ENCODE measurements at regions not wholly inside any gene's neighbourhood (a gene's known extent, or its start where the extent isn't known, plus 50 kb on each side); places are given as distances from the start of the nearest gene placed in this dataset.

DNA sequence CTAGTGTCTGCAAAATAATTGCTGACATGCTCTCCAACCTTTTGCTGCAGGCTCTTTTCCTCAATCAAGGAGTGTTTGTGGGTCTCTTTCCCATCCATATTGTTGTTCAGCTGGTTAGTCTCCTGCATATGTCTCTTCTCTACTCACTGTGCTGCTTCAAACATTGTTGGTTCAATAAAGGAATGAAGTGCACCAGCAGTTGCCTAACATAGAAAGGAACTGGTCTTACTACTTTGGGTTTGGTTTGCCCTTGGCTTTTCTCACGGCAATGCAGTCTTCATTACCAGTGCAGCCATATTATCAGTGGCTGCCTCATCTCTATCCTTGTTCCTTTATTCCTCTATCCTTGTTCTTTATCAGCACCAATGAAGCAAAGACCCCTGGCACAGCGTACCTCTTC, 169.7 kb upstream of the TPK1 start:
- no peaks in the 10 kb centered on the region for H3K36me3 ChIP-seq (replicated peaks in 1 of 2)
- DNase-seq, result no peak
- 67 to 88% (median 74%) methylated on average over 2 of the region's 2 CpGs for WGBS, 4 donors

DNA sequence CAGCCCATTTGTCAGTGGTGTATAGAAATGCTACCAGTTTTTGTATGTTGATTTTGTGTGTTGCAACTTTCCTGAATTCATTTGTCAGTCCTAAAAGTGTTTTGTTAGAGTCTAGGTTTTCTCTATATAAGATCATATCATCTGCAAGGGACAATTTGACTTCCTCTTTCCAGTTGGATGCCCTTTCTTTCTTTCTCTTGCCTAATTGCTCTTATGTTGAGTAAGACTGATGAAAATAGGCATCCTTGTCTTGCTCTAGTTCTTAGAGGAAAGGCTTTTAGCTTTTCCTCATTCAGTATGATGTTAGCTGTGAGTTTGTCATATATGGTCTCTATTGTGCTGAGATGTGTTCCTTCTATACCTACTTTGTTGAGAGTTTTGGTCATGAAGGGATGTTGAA, 161.7 kb upstream of the TPK1 start:
- Histone ChIP-seq H3K9me3 (replicated peaks in 1 of 3) (peaks cover 0 to 20% (median 0%) of the 10 kb centered on the region in 3 donors), H3K27me3 (no peaks in the 10 kb centered on the region), H3K27ac (no peak overlapping the region), H3K36me3 (replicated peaks in 1 of 2) (no peaks in the 10 kb centered on the region), H3K4me1 (replicated peaks in 1 of 2) (no peaks in the 10 kb centered on the region), H3K4me3 (no peak overlapping the region)
- DNase-seq, result no peak
- intact Hi-C loops (cut with DNase I), result no loop called here
- no peak for TF ChIP-seq POLR2A (IDR thresholded peaks at IDR 0.05)
- TF ChIP-seq, protein P1, sequence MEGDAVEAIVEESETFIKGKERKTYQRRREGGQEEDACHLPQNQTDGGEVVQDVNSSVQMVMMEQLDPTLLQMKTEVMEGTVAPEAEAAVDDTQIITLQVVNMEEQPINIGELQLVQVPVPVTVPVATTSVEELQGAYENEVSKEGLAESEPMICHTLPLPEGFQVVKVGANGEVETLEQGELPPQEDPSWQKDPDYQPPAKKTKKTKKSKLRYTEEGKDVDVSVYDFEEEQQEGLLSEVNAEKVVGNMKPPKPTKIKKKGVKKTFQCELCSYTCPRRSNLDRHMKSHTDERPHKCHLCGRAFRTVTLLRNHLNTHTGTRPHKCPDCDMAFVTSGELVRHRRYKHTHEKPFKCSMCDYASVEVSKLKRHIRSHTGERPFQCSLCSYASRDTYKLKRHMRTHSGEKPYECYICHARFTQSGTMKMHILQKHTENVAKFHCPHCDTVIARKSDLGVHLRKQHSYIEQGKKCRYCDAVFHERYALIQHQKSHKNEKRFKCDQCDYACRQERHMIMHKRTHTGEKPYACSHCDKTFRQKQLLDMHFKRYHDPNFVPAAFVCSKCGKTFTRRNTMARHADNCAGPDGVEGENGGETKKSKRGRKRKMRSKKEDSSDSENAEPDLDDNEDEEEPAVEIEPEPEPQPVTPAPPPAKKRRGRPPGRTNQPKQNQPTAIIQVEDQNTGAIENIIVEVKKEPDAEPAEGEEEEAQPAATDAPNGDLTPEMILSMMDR (IDR thresholded peaks at IDR 0.05), result no peak

More for the DNA sequence above, 169.7 kb upstream of the TPK1 start:
- Histone ChIP-seq H3K9me3 (replicated peaks in 1 of 3) (peaks cover 0 to under 1% (median 0%) of the 10 kb centered on the region in 3 donors), H3K27me3 (no peaks in the 10 kb centered on the region), H3K4me3 (no peak overlapping the region), H3K4me1 (replicated peaks in 1 of 2) (no peaks in the 10 kb centered on the region), H3K27ac (no peak overlapping the region)
- intact Hi-C loops (cut with DNase I), result no loop called here
- TF ChIP-seq, protein P1 (IDR thresholded peaks at IDR 0.05), result no peak
- TF ChIP-seq POLR2A (IDR thresholded peaks at IDR 0.05), result no peak

DNA sequence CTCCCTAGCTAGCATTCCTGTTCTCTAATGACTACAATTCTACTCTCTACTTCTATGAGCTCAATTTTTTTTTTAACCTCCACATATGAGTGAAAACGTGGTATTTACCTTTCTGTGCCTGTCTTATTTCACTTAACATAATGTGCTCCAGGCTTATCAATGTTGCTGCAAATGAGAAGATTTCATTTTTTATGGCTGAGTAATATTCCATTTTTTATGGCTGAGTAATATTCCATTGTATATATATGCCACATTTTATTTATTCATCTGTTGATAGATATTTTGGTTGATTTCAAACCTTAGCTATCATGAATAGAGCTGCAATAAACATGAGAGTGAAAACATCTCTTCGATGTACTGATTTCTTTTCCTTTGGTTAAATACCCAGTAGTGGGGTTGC, 159.6 kb upstream of the TPK1 start:
- no peak for TF ChIP-seq POLR2A (IDR thresholded peaks at IDR 0.05)
- TF ChIP-seq, protein P1 (IDR thresholded peaks at IDR 0.05), result no peak
- no peaks in the 10 kb centered on the region for H3K27me3 ChIP-seq
- DNase-seq, result no peak
- peaks cover 0 to 18% (median 0%) of the 10 kb centered on the region in 3 donors for H3K9me3 ChIP-seq (replicated peaks in 1 of 3)
- no peak overlapping the region for H3K4me3 ChIP-seq
- no peak overlapping the region for H3K27ac ChIP-seq
- H3K4me1 ChIP-seq (replicated peaks in 1 of 2), result no peaks in the 10 kb centered on the region
- intact Hi-C loops (cut with DNase I), result no loop called here
- H3K36me3 ChIP-seq (replicated peaks in 1 of 2), result no peaks in the 10 kb centered on the region
- 67 to 83% (median 69%) methylated on average over 2 of the region's 2 CpGs for WGBS, 4 donors

DNA sequence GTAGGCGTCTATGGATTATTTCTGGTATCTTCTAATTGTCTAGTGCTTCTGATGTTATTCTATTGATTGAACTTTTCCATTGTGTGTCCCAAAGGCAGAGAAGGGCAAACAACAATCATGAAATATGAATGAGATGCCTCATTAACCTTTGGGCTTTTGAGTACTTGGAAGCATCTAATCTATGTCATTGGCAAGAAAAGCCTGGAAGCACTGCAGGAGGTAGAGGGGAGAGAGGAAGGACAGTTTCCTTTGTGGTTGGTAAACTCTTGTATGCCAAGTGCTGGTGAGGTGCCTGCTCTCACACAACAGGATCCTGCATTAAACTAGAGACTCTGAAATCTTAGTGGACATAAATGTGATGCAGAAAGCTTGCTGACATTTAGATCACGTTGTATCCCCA, 155.2 kb upstream of the TPK1 start:
- H3K9me3 ChIP-seq (replicated peaks in 1 of 3), result peaks cover 0 to 6% (median 0%) of the 10 kb centered on the region in 3 donors
- H3K27ac ChIP-seq, result no peak overlapping the region
- 25 to 59% (median 49%) methylated on average over 2 of the region's 2 CpGs for WGBS, 4 donors
- no peak for TF ChIP-seq POLR2A (IDR thresholded peaks at IDR 0.05)
- TF ChIP-seq, protein P1 (IDR thresholded peaks at IDR 0.05), result no peak
- H3K36me3 ChIP-seq (replicated peaks in 1 of 2), result no peaks in the 10 kb centered on the region
- no peak for DNase-seq
- no peaks in the 10 kb centered on the region for H3K4me1 ChIP-seq (replicated peaks in 1 of 2)
- H3K27me3 ChIP-seq, result no peaks in the 10 kb centered on the region
- H3K4me3 ChIP-seq, result no peak overlapping the region
- intact Hi-C loops (cut with DNase I), result no loop called here
